ENCODE measurements at regions not wholly inside any gene's neighbourhood (a gene's known extent, or its start where the extent isn't known, plus 50 kb on each side); places are given as distances from the start of the nearest gene placed in this dataset.

GRCh38 chr7:73933091-73933490 is 72.1 kb downstream of the TMEM270 start:
- TF ChIP-seq, protein P1, sequence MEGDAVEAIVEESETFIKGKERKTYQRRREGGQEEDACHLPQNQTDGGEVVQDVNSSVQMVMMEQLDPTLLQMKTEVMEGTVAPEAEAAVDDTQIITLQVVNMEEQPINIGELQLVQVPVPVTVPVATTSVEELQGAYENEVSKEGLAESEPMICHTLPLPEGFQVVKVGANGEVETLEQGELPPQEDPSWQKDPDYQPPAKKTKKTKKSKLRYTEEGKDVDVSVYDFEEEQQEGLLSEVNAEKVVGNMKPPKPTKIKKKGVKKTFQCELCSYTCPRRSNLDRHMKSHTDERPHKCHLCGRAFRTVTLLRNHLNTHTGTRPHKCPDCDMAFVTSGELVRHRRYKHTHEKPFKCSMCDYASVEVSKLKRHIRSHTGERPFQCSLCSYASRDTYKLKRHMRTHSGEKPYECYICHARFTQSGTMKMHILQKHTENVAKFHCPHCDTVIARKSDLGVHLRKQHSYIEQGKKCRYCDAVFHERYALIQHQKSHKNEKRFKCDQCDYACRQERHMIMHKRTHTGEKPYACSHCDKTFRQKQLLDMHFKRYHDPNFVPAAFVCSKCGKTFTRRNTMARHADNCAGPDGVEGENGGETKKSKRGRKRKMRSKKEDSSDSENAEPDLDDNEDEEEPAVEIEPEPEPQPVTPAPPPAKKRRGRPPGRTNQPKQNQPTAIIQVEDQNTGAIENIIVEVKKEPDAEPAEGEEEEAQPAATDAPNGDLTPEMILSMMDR (IDR thresholded peaks at IDR 0.05): no peak
- TF ChIP-seq EZH2 (IDR thresholded peaks at IDR 0.05): no peak
- TF ChIP-seq EZH2phosphoT487 (IDR thresholded peaks at IDR 0.05): no peak
